ENCODE measurements at regions not wholly inside any gene's neighbourhood (a gene's known extent, or its start where the extent isn't known, plus 50 kb on each side); places are given as distances from the start of the nearest gene placed in this dataset.

DNA sequence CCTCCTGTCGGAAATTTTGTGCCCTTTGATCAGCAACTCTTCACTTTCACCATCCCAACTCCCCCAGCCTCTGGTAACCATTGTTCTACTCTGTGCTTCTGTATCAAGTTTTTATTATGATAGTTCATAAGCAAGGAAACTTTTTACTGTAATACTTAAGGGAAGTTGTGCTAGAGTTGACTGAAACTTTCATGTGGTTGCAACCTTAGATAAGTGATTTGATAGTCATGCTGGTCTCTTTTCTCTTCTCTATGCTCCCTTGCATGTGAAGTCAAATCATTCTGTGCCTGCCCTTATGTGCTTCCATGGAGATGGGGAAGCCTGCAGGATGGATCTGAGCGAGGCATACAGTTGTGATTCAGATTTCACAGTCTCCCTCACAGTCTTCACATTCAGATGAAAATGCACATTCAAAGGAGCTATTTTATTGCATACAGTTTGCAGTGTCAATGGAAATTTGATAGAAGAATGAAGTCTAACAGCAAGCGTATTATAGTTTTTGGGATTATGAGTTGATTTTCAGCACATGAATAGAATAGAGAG is 1428.3 kb upstream of the TENM3 start:
- TF ChIP-seq, protein P1, sequence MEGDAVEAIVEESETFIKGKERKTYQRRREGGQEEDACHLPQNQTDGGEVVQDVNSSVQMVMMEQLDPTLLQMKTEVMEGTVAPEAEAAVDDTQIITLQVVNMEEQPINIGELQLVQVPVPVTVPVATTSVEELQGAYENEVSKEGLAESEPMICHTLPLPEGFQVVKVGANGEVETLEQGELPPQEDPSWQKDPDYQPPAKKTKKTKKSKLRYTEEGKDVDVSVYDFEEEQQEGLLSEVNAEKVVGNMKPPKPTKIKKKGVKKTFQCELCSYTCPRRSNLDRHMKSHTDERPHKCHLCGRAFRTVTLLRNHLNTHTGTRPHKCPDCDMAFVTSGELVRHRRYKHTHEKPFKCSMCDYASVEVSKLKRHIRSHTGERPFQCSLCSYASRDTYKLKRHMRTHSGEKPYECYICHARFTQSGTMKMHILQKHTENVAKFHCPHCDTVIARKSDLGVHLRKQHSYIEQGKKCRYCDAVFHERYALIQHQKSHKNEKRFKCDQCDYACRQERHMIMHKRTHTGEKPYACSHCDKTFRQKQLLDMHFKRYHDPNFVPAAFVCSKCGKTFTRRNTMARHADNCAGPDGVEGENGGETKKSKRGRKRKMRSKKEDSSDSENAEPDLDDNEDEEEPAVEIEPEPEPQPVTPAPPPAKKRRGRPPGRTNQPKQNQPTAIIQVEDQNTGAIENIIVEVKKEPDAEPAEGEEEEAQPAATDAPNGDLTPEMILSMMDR (IDR thresholded peaks at IDR 0.05; ENCODE audit: insufficient read depth, low read length), result no peak
- TF ChIP-seq POLR2AphosphoS5 (IDR thresholded peaks at IDR 0.05; ENCODE audit: low read depth) (no peak), GABPA (IDR thresholded peaks at IDR 0.05; ENCODE audit: low read depth) (no peak)
- TF ChIP-seq, protein P2, sequence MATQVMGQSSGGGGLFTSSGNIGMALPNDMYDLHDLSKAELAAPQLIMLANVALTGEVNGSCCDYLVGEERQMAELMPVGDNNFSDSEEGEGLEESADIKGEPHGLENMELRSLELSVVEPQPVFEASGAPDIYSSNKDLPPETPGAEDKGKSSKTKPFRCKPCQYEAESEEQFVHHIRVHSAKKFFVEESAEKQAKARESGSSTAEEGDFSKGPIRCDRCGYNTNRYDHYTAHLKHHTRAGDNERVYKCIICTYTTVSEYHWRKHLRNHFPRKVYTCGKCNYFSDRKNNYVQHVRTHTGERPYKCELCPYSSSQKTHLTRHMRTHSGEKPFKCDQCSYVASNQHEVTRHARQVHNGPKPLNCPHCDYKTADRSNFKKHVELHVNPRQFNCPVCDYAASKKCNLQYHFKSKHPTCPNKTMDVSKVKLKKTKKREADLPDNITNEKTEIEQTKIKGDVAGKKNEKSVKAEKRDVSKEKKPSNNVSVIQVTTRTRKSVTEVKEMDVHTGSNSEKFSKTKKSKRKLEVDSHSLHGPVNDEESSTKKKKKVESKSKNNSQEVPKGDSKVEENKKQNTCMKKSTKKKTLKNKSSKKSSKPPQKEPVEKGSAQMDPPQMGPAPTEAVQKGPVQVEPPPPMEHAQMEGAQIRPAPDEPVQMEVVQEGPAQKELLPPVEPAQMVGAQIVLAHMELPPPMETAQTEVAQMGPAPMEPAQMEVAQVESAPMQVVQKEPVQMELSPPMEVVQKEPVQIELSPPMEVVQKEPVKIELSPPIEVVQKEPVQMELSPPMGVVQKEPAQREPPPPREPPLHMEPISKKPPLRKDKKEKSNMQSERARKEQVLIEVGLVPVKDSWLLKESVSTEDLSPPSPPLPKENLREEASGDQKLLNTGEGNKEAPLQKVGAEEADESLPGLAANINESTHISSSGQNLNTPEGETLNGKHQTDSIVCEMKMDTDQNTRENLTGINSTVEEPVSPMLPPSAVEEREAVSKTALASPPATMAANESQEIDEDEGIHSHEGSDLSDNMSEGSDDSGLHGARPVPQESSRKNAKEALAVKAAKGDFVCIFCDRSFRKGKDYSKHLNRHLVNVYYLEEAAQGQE (IDR thresholded peaks at IDR 0.05; ENCODE audit: insufficient replicate concordance, low read depth), result no peak

Data from HL-60 (cell line).